GM19025 (cell line): ENCODE measurements at regions not wholly inside any gene's neighbourhood (a gene's known extent, or its start where the extent isn't known, plus 50 kb on each side); places are given as distances from the start of the nearest gene placed in this dataset.

Experiments used
- ATAC-seq: cut with Tn5 transposase; IDR thresholded peaks from one replicate; pipeline ENCODE4 v1.9.1; 2021; ENCODE audit warnings: mild to moderate bottlenecking, low read depth, moderate library complexity; ENCODE audit not compliant: unreplicated experiment

- ATAC-seq, result no peak
Measured at GRCh38 chr15:70358011-70358819, 260.5 kb upstream of the TLE3 start.

GRCh38 chr15:70357453-70357852 lies 259.7 kb upstream of the TLE3 start:
- ATAC-seq, result no peak

- ATAC-seq, result no peak
Measured at GRCh38 chr15:70356919-70357318, 259.2 kb upstream of the TLE3 start.

DNA sequence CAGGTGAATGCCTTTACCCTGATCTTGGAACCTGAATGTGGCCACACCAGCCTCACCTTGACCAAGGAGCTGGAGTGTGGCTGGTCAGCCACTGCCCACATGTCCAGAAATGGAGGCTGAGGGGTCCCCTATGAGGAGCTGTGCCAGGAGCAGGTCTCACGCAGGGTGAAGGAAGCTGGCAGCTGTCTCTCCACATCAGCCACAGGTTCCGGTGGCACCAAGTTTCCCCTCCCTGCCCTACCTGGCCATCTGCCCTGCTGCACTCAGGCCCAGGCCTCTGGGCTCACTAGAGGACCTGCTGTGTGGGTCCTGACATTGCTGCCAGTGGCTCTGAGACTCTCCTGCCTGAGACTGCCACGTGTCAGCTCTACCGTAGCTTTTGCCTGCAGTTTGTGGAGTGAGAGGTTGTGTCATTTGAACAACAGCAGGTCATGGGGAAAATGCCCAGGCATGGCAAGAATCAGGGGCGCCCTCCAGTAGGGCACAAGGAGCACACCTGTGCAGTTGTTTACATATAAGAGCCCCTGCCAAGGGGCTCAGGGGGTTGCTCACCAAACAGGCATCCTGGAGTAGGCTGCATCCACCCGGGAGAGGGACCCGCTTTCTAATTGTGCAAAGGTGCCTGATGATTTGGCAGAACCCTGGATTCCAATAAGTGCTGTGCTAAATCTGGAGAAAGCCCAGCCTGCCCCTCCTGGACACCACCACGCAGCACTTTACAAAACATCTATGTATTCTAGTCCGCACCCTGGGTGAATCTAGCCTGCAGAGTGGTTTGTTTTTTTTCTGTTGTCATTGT lies 258.5 kb upstream of the TLE3 start:
- ATAC-seq, result no peak

GRCh38 chr15:70355275-70355795 lies 257.6 kb upstream of the TLE3 start:
- no peak for ATAC-seq

GRCh38 chr15:70354346-70354905 lies 256.7 kb upstream of the TLE3 start:
- ATAC-seq, result no peak

DNA sequence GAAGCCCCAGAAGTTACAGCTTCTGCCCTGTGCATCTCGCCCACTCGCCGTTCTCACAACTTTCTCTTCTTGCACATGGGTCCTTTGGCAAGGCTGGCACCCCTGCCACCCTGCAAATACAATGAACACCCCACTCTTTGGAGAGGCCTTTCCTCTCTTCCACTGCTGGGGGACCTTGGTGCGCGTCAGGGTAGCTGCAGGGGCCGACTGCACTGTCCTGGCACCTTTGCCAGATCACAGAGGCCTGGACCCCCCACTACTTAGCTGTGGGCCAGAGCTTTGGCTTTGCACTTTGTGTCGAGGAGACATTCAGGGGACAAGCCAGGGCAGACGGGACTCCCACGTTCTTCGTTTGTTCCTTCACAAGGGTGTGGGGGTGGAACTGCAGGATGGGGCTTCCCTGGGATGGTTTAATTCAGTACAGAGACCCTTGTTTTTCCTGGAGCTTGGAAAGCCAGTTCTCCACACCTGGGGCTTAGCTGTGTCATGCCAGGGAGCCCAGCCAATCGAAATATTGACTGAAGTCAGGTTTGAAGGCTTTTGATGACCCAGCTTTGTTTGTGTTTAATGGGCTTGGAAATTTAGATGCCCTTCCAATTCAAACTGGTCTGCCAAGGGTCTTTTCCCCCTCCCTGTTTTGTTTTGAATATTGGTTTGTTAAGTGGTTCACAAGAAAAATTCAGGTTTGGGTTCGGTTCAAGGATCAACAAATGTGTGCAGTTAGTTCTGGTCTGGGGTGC lies 256.1 kb upstream of the TLE3 start:
- ATAC-seq, result no peak

GRCh38 chr15:70351941-70352774 lies 254.4 kb upstream of the TLE3 start:
- ATAC-seq, result no peak

DNA sequence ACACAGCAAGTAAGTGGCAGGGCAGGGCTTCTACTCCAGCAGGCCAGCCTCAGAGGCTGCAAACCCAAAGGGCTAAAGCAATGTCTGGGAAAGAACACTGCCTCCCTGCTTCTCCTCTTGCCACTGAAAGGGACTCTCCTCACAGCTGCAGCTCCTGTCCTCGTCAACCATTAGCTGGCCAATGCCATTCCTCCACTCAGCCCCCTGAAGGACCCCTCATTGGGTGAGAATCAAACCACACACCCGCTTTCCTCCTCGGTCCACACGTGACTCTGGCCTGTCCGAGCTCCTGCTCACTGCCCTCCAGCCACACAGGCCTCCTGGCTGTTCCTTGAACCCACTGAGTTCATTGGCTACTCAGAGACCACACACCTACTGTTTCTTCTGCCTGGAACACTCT lies 253.7 kb upstream of the TLE3 start:
- no peak for ATAC-seq

- no peak for ATAC-seq
Measured at GRCh38 chr15:70348581-70349344, 251.0 kb upstream of the TLE3 start.

- no peak for ATAC-seq
Measured at GRCh38 chr15:70348226-70348543, 250.5 kb upstream of the TLE3 start.

GRCh38 chr15:70347321-70348225 lies 249.9 kb upstream of the TLE3 start:
- ATAC-seq, result no peak

GRCh38 chr15:70345251-70346019 lies 247.7 kb upstream of the TLE3 start:
- ATAC-seq, result no peak

- ATAC-seq, result no peak
Measured at GRCh38 chr15:70344666-70345065, 246.9 kb upstream of the TLE3 start.

DNA sequence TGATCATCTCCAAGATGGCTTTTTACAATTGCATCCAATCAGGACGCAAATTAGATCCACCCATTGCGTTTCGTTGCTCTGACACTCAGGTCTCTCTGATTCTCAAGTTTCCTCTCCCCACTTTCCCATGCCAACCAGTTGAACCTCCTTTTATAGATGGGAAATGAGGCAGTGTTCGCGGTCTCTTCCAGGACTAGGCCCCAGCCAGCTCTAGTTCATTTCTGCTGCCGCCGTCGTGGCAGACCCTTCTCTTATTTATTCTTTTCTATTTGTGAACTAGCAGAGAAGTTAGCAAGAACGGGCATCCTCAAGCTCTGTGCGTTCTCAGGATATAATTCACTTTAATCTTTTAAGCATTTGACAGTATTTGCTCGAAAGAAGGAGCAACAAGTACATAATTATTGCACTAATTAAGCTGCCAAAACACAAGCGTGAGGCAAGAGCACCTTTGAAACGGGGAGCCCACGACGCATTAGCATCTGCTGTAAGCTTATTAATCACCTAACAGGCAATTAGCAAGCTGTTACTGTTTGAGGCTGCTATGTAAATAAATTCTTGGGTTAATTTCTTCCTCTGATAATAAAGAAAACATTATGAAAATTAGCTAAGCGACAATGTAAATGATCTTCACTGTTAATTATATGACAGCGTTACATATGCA lies 246.4 kb upstream of the TLE3 start:
- ATAC-seq, result no peak

DNA sequence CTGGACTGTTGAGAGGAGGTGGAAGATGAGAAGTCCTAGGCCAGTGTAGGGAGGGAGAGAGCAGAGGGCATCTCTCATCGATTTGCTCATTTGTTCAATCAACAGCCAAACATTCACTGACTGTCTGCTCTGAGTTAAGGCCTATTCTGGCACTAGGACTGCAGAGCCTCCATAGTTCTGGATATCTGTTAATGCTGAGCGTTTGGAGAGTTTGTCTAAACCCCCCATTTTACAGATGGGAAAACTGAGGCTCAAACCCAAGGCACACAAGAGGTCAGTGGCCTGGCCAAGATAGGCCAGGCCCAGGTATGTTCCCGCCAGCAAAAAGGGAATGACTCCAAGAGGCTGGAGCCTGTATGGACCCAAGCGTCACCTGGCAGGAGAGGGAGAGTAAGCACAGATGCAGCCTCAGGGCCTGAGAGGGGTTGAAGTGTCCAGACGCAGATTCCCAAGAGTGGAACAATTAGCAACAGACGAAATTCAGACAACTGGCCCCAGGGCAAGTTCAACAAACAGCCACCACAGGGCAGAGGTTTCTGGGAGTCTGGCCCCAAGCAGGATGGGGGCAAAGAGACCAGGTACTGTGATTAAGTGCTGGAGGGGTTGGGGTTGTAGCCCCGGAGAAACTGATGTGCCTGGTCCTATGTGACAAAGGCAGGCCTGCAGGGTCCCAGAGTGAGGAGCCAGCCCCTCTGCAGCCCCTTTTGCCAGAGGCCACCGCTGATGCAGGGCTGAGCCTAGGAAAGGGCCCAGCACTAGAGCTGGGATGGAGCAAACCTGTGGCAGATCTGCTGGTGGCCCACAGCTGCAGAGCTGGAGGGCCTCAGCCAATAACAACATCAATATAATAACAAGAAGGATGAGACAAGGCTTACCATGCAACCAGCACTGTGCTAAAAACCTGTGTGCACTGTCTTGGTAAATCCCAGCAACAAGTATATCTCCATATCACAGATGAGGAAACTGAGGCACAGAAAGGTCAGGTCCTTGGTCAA lies 245.1 kb upstream of the TLE3 start:
- ATAC-seq, result no peak
